ENCODE measurements at regions not wholly inside any gene's neighbourhood (a gene's known extent, or its start where the extent isn't known, plus 50 kb on each side); places are given as distances from the start of the nearest gene placed in this dataset.

DNA sequence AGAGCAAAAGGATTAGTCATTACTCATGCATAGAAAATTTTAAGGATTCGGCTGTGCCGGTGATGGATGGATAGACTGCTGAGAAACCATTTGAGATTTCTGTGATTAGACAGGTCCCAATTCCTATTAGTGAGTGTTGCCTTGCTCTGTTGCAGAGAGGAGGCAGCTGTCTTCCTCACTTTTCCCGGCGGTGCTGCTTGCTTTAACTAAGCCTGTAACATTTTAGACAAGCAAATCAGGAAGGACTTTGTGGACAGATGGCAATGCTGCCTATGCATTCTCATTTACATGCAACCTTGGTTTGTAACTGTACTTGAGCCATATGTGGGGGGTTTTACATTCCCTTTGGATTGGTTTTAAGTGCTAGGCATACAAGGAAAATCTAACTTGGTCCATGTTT lies 1176.3 kb downstream of the CDH18 start:
- DNase-seq, result no peak

DNA sequence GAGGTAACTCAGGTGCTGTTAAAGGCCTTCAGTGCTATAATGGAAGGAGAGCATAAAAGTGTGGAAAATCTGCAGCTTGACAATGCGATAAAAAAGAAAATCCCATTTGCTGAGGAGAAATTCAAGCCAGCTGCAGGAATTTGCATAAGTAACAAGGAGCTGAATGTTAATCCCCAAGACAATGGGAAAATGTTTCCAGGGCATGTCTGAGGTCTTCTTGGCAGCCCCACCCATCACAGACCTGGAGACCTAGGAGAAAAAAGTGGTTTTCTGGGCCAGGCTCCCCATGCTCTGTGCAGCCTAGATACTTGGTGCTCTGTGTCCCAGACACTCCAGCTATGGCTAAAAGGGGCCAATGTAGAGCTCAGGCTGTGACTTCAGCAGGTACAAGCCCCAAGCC lies 1159.6 kb downstream of the CDH18 start:
- no peak for DNase-seq

DNA sequence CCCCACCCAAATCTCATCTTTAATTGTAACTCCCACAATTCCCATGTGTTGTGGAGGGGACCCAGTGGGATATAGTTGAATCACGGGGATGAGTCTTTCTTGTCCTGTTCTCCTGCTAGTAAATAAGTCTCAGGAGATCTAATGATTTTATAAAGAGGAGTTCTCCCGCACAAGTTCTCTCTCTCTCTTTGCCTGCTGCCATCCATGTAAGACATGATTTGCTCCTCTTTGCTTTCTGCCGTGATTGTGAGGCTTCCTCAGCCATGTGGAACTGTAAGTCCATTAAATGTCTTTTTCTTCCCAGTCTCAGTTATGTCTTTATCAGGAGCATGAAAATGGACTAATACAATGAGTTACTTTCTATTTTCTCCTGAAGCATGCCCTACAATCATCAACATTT lies 1158.5 kb downstream of the CDH18 start:
- no peak for DNase-seq

DNA sequence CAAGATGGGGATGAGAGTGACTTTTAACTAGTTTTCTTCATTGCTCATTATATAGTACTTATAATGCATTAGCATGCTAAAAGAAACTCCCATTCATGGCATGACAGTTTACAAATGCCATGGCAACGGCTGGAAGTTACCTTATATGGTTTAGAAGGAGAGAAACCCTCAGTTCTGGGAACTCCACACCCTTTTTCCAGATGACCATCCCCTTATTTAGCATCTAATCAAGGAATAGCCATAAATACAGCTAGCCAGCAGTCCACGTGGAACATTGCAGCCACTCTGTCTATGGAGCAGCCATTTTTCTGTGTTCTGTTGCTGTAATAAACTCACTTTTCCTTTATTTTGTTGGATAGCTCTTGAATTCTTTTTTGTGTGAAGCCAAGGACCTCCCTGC lies 1137.8 kb downstream of the CDH18 start:
- DNase-seq, result no peak

DNA sequence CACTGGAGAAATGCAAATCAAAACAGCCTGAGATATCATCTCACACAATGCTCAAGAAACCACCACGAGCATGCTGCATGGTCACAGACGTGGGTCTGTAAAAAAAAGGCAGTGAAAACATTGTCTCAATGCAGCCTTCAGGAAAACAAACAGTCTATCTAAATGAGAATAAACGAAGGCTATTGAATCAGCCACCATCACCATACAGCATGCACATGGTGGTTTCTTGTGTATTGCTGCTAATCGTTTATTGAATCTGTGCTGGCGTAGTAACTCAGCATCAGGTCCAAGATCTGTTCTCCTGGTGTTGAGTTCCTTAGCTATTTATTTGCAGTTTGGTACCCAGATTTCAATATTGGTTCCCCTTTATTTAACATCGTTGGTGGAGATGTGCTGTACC lies 1115.0 kb downstream of the CDH18 start:
- no peak for DNase-seq

DNA sequence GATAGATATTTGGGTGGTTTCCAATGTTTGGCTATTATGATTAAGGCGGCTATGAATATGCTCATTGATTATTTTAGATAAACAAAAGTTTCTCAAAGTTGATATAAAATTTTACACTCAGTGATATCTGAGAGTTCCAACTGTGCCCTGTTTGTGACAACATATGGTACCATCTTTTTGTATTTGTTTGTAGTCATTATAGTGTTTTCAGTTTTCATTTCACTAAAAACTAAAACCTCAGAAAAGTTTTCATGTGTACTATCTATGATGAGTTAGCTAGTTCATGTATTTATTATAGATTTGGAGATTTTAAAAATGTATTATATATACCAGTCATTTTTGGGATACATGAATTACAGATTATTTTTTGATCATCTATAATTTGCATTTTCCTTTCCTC lies 1111.4 kb downstream of the CDH18 start:
- no peak for DNase-seq

DNA sequence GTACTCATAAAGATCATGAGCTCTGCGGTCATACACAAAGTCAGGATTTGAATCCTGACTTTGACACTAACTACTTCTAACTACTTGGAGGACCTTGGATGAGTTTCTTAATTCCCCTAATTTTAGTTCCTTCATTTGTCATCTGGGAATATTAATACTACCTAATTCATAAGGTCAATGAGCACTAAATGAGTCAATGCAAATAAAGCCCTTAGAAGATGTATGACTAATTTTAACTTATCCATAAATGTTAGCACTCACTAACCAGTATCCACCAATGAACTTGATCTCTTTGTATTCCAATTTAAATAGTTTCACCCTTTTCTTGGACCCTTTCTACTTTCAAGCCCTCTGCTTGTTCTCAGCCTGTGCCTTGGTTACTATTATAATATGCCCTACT lies 1106.4 kb downstream of the CDH18 start:
- DNase-seq, result no peak

DNA sequence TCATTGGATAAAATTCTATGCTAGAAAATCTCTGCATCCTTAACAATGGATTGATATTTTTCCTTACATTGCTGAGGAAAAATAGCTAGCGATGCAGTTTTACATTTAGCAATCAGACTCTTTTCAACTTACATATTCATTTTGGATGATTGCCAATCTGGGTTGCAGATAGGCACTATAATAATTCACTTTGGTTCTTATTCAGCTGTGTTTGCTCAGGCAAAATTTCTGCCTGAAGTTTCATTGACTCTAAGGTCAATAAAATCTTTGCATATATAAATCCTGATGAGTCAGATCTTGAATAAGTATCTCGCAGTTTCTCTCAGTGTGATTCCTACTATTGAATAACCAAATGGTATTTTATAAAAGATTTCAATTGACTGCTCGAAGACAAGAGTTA lies 1105.8 kb downstream of the CDH18 start:
- DNase-seq, result no peak

DNA sequence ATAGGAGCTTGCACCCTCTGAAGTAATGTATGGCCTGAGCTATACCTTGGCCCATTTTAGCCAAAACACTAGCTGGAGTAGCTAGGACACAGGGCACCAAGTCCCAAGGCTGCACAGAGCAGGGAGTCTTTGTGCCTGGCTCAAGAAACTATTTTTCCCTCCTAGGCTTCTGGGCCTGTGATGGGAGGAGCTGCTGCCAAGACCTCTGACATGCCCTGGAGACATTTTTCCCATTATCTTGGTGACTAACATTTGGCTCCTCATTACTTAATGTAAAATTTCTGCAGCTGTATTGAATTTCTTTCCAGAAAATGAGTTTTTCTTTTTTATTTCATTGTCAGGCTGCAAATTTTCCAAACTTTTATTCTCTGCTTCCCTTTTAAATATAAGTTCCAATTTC lies 1099.2 kb downstream of the CDH18 start:
- DNase-seq, result no peak

DNA sequence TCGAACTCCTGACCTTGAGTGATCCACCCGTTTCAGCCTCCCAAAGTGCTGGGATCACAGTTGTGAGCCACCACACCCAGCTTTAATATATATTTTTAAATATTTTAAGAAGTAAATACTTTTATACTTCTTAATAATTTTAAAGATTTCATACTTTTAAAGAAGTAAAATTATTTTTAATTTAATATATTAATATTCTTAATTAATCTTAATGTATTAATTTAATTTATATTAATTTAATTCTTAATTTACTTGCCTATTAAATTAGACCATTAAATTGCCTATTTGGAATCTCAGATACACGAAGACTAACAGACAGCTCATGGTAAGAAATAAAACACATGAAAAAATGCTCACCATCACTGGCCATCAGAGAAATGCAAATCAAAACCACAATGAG lies 1087.4 kb downstream of the CDH18 start:
- DNase-seq, result no peak

DNA sequence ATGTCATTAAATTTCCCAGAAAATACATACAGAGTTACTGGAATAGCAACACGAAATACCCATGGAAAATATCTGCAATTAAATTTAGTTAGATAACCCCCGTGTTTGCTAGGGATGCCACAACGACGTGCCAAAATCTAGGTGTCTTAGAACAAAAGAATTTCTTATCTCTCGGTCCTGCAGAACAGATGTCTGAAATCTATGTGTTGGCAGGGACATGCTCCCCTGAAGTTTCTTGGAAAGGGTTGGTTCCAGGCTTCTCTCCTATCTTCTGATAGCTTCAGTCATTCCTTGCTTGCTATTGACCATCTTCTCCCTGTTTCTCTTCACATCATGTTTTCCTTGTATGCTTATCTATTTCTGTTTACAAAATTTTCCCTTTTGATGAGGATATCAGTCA lies 1067.0 kb downstream of the CDH18 start:
- DNase-seq, result no peak

DNA sequence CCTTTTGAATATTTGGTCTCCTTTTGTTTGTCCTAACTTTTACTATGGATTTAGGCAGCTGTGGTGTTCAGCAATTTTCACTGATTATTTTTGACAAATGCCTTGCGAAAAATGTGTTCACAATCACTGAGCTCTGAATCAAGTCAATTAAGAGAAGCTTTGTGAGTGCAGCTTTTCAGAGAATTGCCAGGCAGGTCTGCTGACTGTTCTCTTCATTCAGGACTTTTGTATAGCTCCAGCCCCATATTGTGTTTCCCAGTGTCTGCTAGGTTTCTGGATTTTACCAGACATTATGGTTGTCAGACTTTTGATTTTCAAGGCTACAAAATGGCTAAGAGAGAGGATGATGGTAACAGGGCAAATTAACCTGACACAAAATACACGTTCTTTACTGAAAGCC lies 1055.9 kb downstream of the CDH18 start:
- no peak for DNase-seq

DNA sequence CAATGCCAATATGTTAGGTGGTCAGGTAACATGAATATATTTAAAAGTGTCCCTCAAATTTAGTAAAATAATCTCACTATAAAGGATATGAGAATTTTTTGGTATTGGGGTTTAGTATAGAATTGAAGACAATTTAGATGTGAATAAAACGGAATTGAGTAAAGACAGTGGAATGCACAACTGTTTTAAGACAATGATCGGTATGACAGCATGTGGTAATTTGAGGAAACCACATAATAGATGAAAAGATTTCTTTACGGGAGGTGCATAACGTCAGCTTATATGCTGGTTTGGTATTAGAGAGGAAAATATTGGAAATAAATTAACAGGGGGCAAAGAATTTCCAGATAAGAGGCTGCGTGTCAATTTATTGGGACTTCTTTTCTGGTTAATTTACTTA lies 1043.2 kb downstream of the CDH18 start:
- no peak for DNase-seq

DNA sequence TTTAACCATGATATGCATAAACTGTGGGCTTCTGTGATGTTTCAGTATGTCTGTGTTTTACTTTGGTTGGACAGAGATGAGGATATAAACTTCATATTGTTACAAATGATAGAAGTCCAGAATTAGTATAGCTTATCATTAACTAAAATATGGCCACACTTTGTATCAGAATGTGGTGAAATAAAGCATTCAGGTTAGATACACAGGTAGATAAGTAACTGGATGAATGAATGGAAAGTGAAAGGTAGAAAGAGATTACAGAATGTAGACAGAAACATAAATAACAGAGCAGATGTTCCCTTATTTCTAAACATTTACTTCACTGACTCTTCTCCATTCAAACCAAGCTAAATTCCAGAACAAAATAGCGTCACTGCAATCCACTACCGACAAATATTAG lies 1033.8 kb downstream of the CDH18 start:
- DNase-seq, result no peak

DNA sequence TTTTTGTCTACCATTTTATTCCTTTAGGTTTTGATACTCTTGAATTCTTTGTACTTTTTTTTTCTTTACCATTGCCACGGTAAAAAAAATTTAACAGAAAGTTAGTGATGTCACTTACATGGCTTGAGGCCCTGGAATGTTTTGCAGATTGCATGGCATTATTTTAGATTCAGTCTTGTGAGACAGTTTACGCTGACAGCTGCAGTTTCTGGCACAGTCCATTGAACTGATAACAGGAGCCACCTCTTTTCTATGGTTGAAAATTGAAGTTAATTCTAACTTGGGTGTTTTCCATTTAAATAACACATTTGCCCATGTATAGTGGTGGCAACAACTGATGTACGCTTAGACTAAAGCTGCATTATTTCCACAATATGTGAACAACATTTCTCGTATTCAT lies 1028.5 kb downstream of the CDH18 start:
- no peak for DNase-seq

DNA sequence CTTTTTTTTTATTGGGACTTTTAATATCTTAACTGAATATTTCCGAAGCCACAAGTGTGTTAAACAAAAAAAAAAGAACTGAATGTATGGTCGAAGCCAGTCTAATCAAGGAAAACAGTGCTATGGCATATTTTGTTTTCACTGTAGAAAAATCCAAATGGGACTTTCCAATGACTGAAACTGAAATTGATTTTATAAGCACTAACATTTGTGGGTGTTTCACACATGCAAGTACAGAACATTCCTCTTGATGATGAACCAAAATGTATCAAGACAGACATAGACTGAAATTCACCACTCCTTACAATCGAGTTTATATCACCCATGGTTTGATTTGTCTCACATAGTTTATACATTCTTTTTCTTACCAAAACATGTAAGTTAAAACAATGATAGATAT lies 1026.8 kb downstream of the CDH18 start:
- DNase-seq, result no peak

DNA sequence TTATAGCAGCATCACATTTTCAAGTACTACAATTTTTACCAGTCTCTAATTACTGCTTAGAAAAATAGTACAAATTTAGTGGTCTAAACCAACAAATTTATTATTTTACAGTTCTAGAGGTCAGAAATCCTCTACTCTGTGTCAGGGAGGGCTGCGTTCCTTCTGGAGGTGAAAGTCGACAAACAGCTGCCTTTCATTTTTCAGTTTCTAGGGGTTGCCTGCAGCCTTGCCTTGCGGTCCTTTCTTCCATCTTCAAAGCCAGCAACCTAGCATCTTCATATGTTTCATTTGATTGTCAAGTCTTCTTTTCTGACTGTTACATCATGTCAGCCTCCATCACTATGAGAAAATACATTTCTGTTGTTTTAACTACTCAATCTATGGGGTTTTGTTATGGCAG lies 1022.1 kb downstream of the CDH18 start:
- DNase-seq, result no peak

DNA sequence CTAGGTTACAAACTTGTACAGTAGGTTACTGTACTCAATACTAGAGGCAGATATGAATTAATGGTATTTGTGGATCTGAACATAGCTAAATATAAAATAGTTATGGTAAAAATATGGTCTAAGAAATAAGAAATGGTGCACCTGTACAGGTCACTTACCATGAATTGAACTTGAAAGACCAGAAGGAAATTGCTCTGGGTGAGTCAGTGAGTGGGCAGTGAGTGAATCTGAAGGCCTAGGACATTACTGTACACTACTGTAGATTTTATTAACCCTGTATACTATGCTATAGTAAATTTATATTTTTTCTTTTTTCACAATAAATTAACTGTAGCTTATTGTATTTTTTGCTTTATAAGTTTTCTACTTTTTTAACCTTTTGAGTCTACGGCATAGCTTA lies 1020.4 kb downstream of the CDH18 start:
- no peak for DNase-seq

DNA sequence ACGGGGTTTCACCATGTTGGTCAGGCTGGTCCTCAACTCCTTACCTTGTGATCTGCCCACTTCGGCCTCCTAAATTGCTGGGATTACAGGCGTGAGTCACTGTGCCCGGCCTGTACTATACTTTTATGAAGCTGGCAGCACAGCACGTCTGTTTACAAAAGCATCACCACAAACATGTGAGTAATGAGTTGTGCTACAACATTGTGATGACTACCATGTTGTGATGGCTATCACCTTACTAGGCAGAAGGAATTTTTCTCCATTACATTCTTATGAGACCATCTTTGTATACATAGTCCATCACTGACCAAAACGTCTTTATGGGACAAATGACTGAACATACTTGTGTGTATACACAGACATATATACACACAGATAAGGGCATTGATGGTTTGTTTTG lies 1019.0 kb downstream of the CDH18 start:
- DNase-seq, result no peak

DNA sequence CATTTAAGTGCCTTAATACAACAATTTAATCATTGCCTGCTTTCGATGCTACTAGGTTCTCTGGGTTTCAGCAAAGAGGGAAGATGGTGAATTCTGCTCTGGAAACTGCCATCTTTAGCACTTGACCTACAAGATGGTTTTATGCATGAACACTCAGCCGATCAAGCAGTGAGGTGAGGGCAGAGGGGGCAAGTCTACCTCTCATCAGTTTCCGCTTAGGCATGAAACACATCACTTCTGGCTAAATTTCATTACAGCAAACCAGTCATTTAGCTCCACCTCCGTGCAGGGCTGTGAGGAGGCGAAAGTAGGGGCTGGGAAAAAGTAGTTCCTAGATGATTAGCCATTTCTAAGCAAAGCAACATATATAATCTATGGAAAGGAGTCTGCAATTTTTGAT lies 1018.0 kb downstream of the CDH18 start:
- no peak for DNase-seq

DNA sequence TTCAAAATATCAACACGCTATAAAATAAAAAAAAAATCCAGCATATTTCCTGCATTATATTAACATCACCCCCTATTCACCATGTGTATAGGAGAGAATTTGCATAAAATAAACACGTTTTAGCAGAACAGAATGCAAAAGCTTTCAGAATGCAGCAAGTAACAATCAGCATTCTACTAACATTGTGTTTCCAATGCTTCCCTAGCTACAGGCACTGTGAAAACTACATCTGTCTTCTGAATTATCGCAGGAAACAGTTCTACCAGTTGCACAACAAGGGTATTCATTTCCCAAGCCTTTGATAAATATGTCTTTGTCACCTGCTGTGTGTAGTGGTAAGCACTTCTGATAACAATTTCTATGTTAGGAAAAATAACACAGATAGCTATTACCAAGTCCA lies 1015.8 kb downstream of the CDH18 start:
- no peak for DNase-seq

DNA sequence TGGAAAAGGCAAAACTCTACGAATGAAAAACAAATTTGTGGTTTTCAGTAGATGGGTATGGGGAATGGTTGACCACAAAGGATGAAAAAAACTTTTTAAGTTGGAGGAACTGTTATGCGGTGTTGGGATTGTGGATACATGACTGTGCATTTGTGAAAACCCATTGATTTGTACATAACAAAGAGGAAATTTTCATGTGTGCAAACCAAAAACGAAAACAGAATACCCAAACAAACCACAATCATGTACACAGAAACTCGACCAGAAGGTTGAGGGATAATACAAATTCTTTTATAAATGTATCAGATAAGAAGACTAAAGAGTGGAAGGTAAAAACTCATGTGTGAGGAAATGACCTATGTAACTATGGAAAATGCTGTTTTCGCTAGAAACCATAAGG lies 1012.4 kb downstream of the CDH18 start:
- no peak for DNase-seq

DNA sequence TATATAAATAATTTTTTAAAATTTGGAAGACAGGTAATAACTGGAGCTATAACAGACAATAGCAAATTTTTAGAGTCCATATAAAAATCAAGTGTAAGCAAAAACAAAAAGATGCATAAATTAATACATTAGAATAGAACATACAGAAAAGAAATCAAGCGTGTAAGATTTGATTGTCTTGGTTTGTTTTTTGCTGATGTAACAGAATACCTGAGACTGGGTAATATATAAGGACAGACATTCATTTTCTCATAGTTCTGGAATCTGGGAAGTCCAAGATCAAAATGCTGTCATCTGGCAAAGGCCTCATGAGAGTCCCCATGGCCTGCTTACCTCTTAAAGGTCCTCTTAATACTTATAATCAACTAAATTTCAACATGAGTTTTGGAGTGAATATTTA lies 1010.1 kb downstream of the CDH18 start:
- no peak for DNase-seq

DNA sequence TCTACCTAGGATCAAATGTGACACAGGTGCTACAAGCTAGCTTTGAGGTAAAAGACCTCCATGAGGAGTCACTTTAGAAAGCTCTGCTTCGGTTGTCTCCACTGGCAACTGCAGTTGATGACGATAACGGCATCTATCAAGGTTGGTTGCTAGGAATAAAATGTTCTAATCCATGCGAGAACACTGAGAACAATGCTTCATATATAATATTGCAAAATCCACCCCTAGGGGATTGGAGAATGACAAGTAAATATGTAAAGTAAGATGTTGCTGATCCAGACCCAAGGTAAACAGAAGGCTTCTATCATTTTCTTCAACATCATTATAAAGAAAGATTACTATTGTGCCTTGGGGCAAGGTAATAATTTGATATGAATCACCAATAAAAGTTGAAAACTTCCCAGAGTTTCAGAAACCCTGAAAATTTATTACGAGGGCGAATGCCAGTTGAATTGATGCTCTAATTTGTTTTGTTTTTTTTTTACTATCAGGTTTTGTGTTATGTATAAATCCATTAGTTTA lies 1003.4 kb downstream of the CDH18 start:
- no peak for DNase-seq

DNA sequence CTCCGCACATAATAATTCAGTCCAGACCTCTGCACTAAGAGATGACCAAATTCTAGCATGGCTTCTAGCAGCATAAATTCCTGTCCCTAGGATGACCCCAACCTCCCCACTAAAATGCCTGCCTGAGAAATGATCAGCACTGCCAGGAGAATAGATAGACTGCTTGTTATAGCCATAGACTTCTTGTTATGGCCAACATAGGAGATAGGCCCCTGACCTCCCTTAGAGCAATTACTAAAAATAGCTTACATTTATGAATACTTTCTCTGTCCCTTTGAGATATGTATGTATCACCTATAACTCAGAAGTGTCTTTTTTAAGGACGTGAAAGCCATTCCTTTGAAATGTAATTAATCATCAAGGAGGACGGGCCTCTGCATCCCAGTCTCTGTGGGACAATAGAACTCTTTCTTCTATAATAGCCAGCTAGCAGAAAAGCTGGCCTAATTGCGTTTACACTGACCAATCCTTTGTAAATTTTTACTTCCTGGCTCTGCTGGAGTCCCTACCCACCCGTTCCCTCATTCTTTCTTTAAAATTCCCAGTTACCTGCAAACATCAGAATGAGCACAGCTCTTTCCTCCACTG lies 1002.7 kb downstream of the CDH18 start:
- DNase-seq, result no peak

DNA sequence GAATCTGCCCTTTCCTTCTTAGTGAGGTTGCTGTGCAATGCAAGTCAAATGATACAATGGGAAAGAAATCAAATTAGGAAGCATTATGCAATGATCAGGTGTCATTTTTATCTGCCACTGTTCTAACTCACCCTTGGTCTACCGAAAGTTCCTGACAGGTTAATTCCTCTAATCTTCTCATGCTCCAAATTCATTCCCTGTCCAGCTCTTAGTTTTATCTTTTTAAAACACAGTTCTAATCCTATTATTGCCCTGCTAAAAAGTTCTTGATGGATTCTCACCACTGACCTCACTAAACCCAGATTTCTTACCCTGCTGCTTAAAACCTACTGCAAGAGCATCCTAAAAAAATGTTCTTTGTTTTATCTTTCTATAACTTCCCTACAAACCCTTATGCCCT lies 1000.9 kb downstream of the CDH18 start:
- DNase-seq, result no peak

All from fibroblast of skin of scalp (primary cell).